ENCODE measurements at regions not wholly inside any gene's neighbourhood (a gene's known extent, or its start where the extent isn't known, plus 50 kb on each side); places are given as distances from the start of the nearest gene placed in this dataset.

DNA sequence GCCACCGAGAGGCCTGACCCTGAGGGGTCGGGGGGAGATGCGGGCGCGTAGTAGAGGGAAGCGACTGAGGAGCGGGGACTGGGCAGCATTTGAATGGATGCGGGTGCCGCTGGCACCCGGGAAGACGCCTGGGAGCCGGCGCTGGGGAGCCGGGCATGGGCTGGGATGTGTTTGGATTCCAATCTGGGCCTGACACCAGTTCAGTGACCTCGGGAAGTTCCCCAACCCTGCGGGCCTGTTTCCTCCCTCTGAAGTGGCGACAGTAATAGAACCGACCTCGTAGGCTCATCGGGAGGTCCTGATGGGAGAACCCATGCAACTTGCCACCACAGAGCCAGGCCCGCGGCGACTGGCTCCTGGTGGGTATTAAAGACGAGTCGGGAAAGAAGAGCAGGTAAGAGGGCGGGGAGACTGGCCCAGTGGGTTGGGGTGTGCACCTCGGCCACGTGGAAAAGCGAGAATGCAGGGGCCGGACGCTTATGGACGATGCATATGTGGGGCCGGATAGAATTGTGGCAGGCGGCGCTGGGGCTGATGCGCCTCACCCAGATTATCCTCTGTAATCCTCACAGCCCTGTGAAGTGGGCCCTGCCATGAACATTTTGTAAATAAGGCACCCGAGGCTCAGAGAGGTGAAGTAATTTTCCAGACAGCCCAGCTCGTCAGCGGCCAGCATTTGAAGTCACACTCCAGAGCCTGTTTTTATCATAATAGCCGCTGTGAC, 105.8 kb downstream of the SLC16A1 start:
- peaks cover 5 to 69% (median 23%) of the 10 kb centered on the region in 7 donors for H3K27me3 ChIP-seq (replicated peaks in 1 of 7)
- DNase-seq, result no peak
- intact Hi-C loops (cut with DNase I; ENCODE audit: low total_unique reads), result no loop called here

DNA sequence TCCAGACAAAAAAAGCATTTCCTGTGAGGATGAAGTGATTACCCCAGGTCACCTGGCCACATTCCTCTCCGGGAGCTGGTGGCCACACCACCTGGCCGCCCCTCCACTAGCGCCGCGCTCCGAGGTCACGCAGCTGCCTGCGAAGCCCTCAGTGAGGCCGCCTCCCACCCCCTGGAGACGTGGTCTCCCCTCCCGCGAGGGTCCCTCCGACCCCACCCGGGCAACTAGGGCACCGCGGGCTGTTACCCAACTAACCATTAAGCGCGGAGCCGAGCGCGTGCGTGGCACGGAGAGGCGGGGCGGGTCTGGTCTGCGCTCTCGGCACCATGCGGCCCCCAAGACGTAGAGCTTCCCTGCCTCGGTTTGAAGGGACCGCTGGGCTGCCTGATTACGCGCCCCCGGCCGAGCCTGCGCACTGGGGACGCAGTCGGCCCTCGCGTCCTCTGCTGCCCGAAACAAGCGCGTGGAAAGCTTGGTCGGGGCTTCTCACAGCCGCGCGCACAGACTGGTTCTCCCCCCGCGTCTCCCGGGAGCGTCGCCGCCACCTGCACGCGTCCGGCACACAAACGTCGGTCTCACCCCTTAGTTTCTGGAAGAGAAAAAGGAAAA, 106.5 kb downstream of the SLC16A1 start:
- intact Hi-C loops (cut with DNase I; ENCODE audit: low total_unique reads), result no loop called here
- no peaks in the 10 kb centered on the region for H3K9me3 ChIP-seq
- H3K36me3 ChIP-seq, result no peaks in the 10 kb centered on the region
- H3K4me3 ChIP-seq, result peak overlapping the region; percentile 13 to 65 (median 38)
- H3K4me1 ChIP-seq, result peaks cover 0 to 17% (median 11%) of the 10 kb centered on the region in 6 donors
- 0 to 6% (median 2%) methylated on average over 9 to 58 of the region's 58 CpGs for WGBS, 5 donors
- DNase-seq, result no peak
- H3K27ac ChIP-seq, result peak overlapping the region in 1 of 8 donors; percentile 30
- peaks cover 5 to 63% (median 19%) of the 10 kb centered on the region in 7 donors for H3K27me3 ChIP-seq (replicated peaks in 1 of 7)
- no peak for TF ChIP-seq POLR2A (IDR thresholded peaks at IDR 0.05)
- TF ChIP-seq, protein P1, sequence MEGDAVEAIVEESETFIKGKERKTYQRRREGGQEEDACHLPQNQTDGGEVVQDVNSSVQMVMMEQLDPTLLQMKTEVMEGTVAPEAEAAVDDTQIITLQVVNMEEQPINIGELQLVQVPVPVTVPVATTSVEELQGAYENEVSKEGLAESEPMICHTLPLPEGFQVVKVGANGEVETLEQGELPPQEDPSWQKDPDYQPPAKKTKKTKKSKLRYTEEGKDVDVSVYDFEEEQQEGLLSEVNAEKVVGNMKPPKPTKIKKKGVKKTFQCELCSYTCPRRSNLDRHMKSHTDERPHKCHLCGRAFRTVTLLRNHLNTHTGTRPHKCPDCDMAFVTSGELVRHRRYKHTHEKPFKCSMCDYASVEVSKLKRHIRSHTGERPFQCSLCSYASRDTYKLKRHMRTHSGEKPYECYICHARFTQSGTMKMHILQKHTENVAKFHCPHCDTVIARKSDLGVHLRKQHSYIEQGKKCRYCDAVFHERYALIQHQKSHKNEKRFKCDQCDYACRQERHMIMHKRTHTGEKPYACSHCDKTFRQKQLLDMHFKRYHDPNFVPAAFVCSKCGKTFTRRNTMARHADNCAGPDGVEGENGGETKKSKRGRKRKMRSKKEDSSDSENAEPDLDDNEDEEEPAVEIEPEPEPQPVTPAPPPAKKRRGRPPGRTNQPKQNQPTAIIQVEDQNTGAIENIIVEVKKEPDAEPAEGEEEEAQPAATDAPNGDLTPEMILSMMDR (IDR thresholded peaks at IDR 0.05 in 8 of 11, conservative IDR thresholded peaks at IDR 0.05 in 3 of 11), result no peak
- TF ChIP-seq POLR2AphosphoS5 (IDR thresholded peaks at IDR 0.05), result peak in 2 of 3 donors; percentile 36 to 54

More for the DNA sequence above, 105.8 kb downstream of the SLC16A1 start:
- Histone ChIP-seq H3K4me3 (peak overlapping the region; percentile 13 to 65 (median 38)), H3K36me3 (no peaks in the 10 kb centered on the region), H3K9me3 (no peaks in the 10 kb centered on the region), H3K27ac (peak overlapping the region in 1 of 8 donors; percentile 30), H3K4me1 (peaks cover 0 to 24% (median 11%) of the 10 kb centered on the region in 6 donors)
- 37 to 42% (median 40%) methylated on average over 37 to 40 of the region's 40 CpGs for WGBS, 5 donors
- TF ChIP-seq POLR2AphosphoS5 (IDR thresholded peaks at IDR 0.05), result no peak
- TF ChIP-seq, protein P1 (IDR thresholded peaks at IDR 0.05 in 8 of 11, conservative IDR thresholded peaks at IDR 0.05 in 3 of 11), result no peak
- TF ChIP-seq POLR2A (IDR thresholded peaks at IDR 0.05), result no peak

GRCh38 chr1:112841825-112842224, 114.2 kb downstream of the SLC16A1 start:
- H3K9me3 ChIP-seq, result no peaks in the 10 kb centered on the region

More at GRCh38 chr1:112841825-112842224, 114.2 kb downstream of the SLC16A1 start:
- Histone ChIP-seq H3K27me3 (replicated peaks in 1 of 7) (no peaks in the 10 kb centered on the region), H3K36me3 (no peaks in the 10 kb centered on the region), H3K4me3 (no peak overlapping the region), H3K27ac (peak overlapping the region in 4 of 8 donors; percentile 28 to 61 (median 51)), H3K4me1 (peaks cover 4 to 38% (median 27%) of the 10 kb centered on the region in 6 donors)
- no peak for DNase-seq
- 40 to 60% (median 43%) methylated on average over 10 of the region's 10 CpGs for WGBS, 5 donors
- intact Hi-C loops (cut with DNase I; ENCODE audit: low total_unique reads), result no loop called here
- TF ChIP-seq, protein P1 (IDR thresholded peaks at IDR 0.05 in 8 of 11, conservative IDR thresholded peaks at IDR 0.05 in 3 of 11), result no peak
- TF ChIP-seq POLR2AphosphoS5 (IDR thresholded peaks at IDR 0.05), result no peak
- TF ChIP-seq POLR2A (IDR thresholded peaks at IDR 0.05), result no peak
